Prostate gland (tissue), 2 donors: ENCODE measurements at regions not wholly inside any gene's neighbourhood (a gene's known extent, or its start where the extent isn't known, plus 50 kb on each side); places are given as distances from the start of the nearest gene placed in this dataset.

Source experiments
- POLR2A ChIP-seq: fragments of 450-650 bp; IDR thresholded peaks from one replicate; pipeline ENCODE4 v1.6.1; 2016; ENCODE audit warnings: antibody characterized with exemption, mild to moderate bottlenecking
- TF ChIP-seq, protein P1 (sequence below), 4 experiments: fragments of 200-600 bp in 2 of 4; fragments of 450-650 bp in 2 of 4; sonication (generic) in 2 of 4; IDR thresholded peaks; 1 replicate in 3 of 4; 2 replicates in 1 of 4; pipeline ENCODE4 v1.5.1; 2016 to 2019; ENCODE audit warnings: antibody characterized with exemption in 4 of 4, mild to moderate bottlenecking in 2 of 4, moderate library complexity in 2 of 4

DNA sequence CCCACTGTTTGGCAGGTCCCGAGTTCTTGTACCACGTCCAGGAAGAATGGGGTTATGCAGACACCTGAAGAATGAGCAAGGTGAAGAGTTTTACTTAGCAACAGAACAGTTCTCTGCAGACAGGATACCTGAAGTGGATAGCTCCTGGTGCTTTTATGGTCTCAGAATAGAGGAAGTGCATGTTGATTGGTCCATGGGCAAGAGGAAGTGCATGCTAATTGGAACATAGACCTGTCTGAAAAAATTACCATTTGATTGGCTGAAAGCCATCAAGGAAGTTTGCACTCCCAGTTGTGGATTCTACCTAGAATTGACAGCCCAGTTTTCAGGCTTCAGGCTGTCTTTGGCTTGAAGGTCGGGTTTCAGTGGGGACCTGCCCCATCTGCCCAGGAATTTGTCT is 887.5 kb downstream of the FAT4 start:
- TF ChIP-seq POLR2A: no peak
- TF ChIP-seq, protein P1, sequence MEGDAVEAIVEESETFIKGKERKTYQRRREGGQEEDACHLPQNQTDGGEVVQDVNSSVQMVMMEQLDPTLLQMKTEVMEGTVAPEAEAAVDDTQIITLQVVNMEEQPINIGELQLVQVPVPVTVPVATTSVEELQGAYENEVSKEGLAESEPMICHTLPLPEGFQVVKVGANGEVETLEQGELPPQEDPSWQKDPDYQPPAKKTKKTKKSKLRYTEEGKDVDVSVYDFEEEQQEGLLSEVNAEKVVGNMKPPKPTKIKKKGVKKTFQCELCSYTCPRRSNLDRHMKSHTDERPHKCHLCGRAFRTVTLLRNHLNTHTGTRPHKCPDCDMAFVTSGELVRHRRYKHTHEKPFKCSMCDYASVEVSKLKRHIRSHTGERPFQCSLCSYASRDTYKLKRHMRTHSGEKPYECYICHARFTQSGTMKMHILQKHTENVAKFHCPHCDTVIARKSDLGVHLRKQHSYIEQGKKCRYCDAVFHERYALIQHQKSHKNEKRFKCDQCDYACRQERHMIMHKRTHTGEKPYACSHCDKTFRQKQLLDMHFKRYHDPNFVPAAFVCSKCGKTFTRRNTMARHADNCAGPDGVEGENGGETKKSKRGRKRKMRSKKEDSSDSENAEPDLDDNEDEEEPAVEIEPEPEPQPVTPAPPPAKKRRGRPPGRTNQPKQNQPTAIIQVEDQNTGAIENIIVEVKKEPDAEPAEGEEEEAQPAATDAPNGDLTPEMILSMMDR (IDR thresholded peaks at IDR 0.05): no peak
